HEK293 (cell line): ENCODE measurements at regions not wholly inside any gene's neighbourhood (a gene's known extent, or its start where the extent isn't known, plus 50 kb on each side); places are given as distances from the start of the nearest gene placed in this dataset.
"Not testable (repeated sequence)": the region's sequence is repeated elsewhere in the genome, so short reads cannot be mapped to it uniquely, and the experiment has no call there.

Experiments used
- CTCF ChIP-seq: fragments of 450-650 bp; formaldehyde crosslinking; IDR thresholded peaks from 2 replicates; pipeline ENCODE4 v1.5.1; 2016; ENCODE audit warnings: missing biosample characterization, missing genetic modification characterization
- ZNF112 ChIP-seq: fragments of 450-650 bp; formaldehyde crosslinking; IDR thresholded peaks from 2 replicates; pipeline ENCODE4 v1.5.0; 2017; ENCODE audit warnings: missing biosample characterization, missing genetic modification characterization
- ZNF138 ChIP-seq: fragments of 450-650 bp; formaldehyde crosslinking; IDR thresholded peaks from 2 replicates; pipeline ENCODE4 v1.5.1; 2016; ENCODE audit warnings: missing biosample characterization, missing genetic modification characterization, borderline replicate concordance
- ZNF140 ChIP-seq: fragments of 450-650 bp; formaldehyde crosslinking; IDR thresholded peaks from 2 replicates; pipeline ENCODE4 v1.5.1; 2016; ENCODE audit warnings: missing biosample characterization, missing genetic modification characterization
- ZNF341 ChIP-seq: fragments of 450-650 bp; formaldehyde crosslinking; IDR thresholded peaks from 2 replicates; pipeline ENCODE4; 2016; ENCODE audit warnings: low read depth, missing biosample characterization, missing genetic modification characterization
- ZNF48 ChIP-seq: fragments of 450-650 bp; formaldehyde crosslinking; IDR thresholded peaks from 2 replicates; pipeline ENCODE4 v1.5.1; 2016; ENCODE audit warnings: missing biosample characterization, missing genetic modification characterization
- ZNF571 ChIP-seq: fragments of 450-650 bp; formaldehyde crosslinking; IDR thresholded peaks from 2 replicates; pipeline ENCODE4 v1.5.0; 2017; ENCODE audit warnings: missing biosample characterization, missing genetic modification characterization
- ZNF610 ChIP-seq: fragments of 450-650 bp; formaldehyde crosslinking; IDR thresholded peaks from 2 replicates; pipeline ENCODE4 v1.5.1; 2016; ENCODE audit warnings: missing biosample characterization, missing genetic modification characterization, borderline replicate concordance
- ZNF76 ChIP-seq: fragments of 450-650 bp; formaldehyde crosslinking; IDR thresholded peaks from 2 replicates; pipeline ENCODE4; 2016; ENCODE audit warnings: low read depth, missing biosample characterization, missing genetic modification characterization, borderline replicate concordance
- TF ChIP-seq, protein P1 (sequence below): fragments of 450-650 bp; formaldehyde crosslinking; IDR thresholded peaks from 2 replicates; pipeline ENCODE4 v1.5.1; 2016; ENCODE audit warnings: missing biosample characterization, missing genetic modification characterization
- TF ChIP-seq, protein P2 (sequence below): fragments of 450-650 bp; formaldehyde crosslinking; IDR thresholded peaks from 2 replicates; pipeline ENCODE4 v1.5.1; 2016; ENCODE audit warnings: missing biosample characterization, missing genetic modification characterization
- TF ChIP-seq, protein P3 (sequence below): fragments of 450-650 bp; formaldehyde crosslinking; IDR thresholded peaks from 2 replicates; pipeline ENCODE4 v1.5.1; 2016; ENCODE audit warnings: missing biosample characterization, missing genetic modification characterization, low read depth
- TF ChIP-seq, protein P4 (sequence below): fragments of 450-650 bp; formaldehyde crosslinking; IDR thresholded peaks from 2 replicates; pipeline ENCODE4 v1.5.1; 2016; ENCODE audit warnings: missing biosample characterization, missing genetic modification characterization

- not testable (repeated sequence) for TF ChIP-seq ZNF138 (tag by site-specific recombination); ZNF48 (tag by site-specific recombination); ZNF140 (tag by site-specific recombination); CTCF (tag by site-specific recombination); ZNF76; ZNF571; ZNF610 (tag by site-specific recombination); ZNF112; ZNF341 (tag by site-specific recombination)
- TF ChIP-seq, protein P1, sequence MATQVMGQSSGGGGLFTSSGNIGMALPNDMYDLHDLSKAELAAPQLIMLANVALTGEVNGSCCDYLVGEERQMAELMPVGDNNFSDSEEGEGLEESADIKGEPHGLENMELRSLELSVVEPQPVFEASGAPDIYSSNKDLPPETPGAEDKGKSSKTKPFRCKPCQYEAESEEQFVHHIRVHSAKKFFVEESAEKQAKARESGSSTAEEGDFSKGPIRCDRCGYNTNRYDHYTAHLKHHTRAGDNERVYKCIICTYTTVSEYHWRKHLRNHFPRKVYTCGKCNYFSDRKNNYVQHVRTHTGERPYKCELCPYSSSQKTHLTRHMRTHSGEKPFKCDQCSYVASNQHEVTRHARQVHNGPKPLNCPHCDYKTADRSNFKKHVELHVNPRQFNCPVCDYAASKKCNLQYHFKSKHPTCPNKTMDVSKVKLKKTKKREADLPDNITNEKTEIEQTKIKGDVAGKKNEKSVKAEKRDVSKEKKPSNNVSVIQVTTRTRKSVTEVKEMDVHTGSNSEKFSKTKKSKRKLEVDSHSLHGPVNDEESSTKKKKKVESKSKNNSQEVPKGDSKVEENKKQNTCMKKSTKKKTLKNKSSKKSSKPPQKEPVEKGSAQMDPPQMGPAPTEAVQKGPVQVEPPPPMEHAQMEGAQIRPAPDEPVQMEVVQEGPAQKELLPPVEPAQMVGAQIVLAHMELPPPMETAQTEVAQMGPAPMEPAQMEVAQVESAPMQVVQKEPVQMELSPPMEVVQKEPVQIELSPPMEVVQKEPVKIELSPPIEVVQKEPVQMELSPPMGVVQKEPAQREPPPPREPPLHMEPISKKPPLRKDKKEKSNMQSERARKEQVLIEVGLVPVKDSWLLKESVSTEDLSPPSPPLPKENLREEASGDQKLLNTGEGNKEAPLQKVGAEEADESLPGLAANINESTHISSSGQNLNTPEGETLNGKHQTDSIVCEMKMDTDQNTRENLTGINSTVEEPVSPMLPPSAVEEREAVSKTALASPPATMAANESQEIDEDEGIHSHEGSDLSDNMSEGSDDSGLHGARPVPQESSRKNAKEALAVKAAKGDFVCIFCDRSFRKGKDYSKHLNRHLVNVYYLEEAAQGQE (tag by site-specific recombination) = not testable (repeated sequence)
- TF ChIP-seq, protein P2, sequence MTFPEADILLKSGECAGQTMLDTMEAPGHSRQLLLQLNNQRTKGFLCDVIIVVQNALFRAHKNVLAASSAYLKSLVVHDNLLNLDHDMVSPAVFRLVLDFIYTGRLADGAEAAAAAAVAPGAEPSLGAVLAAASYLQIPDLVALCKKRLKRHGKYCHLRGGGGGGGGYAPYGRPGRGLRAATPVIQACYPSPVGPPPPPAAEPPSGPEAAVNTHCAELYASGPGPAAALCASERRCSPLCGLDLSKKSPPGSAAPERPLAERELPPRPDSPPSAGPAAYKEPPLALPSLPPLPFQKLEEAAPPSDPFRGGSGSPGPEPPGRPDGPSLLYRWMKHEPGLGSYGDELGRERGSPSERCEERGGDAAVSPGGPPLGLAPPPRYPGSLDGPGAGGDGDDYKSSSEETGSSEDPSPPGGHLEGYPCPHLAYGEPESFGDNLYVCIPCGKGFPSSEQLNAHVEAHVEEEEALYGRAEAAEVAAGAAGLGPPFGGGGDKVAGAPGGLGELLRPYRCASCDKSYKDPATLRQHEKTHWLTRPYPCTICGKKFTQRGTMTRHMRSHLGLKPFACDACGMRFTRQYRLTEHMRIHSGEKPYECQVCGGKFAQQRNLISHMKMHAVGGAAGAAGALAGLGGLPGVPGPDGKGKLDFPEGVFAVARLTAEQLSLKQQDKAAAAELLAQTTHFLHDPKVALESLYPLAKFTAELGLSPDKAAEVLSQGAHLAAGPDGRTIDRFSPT (tag by site-specific recombination) = not testable (repeated sequence)
- TF ChIP-seq, protein P3, sequence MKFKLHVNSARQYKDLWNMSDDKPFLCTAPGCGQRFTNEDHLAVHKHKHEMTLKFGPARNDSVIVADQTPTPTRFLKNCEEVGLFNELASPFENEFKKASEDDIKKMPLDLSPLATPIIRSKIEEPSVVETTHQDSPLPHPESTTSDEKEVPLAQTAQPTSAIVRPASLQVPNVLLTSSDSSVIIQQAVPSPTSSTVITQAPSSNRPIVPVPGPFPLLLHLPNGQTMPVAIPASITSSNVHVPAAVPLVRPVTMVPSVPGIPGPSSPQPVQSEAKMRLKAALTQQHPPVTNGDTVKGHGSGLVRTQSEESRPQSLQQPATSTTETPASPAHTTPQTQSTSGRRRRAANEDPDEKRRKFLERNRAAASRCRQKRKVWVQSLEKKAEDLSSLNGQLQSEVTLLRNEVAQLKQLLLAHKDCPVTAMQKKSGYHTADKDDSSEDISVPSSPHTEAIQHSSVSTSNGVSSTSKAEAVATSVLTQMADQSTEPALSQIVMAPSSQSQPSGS = not testable (repeated sequence)
- TF ChIP-seq, protein P4, sequence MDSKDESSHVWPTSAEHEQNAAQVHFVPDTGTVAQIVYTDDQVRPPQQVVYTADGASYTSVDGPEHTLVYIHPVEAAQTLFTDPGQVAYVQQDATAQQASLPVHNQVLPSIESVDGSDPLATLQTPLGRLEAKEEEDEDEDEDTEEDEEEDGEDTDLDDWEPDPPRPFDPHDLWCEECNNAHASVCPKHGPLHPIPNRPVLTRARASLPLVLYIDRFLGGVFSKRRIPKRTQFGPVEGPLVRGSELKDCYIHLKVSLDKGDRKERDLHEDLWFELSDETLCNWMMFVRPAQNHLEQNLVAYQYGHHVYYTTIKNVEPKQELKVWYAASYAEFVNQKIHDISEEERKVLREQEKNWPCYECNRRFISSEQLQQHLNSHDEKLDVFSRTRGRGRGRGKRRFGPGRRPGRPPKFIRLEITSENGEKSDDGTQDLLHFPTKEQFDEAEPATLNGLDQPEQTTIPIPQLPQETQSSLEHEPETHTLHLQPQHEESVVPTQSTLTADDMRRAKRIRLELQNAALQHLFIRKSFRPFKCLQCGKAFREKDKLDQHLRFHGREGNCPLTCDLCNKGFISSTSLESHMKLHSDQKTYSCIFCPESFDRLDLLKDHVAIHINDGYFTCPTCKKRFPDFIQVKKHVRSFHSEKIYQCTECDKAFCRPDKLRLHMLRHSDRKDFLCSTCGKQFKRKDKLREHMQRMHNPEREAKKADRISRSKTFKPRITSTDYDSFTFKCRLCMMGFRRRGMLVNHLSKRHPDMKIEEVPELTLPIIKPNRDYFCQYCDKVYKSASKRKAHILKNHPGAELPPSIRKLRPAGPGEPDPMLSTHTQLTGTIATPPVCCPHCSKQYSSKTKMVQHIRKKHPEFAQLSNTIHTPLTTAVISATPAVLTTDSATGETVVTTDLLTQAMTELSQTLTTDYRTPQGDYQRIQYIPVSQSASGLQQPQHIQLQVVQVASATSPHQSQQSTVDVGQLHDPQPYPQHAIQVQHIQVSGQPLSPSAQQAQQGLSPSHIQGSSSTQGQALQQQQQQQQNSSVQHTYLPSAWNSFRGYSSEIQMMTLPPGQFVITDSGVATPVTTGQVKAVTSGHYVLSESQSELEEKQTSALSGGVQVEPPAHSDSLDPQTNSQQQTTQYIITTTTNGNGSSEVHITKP (tag by site-specific recombination) = not testable (repeated sequence)
These were observed 79.5 kb upstream of the GPR39 start for GRCh38 chr2:132337135-132337534.
